ENCODE measurements at regions not wholly inside any gene's neighbourhood (a gene's known extent, or its start where the extent isn't known, plus 50 kb on each side); places are given as distances from the start of the nearest gene placed in this dataset.

DNA sequence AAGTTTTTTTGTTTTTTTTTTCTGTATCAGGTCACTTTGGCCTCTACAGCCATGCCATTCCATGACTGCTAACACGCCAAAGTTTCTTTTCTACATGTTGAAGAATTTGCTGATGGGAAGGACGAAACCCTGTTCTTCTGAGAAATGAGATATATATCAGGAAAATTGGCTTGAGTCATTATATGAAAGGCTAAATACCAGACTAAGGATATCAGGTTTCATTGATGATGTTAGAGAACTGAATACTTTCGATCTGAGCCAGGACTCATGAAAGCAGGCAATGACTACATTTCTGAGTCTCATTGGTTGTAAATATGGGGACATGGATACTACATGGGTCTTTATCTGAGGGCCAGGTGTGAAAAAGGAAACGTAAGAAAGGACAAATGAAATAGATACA lies 181.4 kb downstream of the OSR1 start:
- Histone ChIP-seq H3K9me3 (ENCODE audit: control insufficient read depth in 4 of 4, low read length in 3 of 4) (peaks cover 0 to 5% (median 0%) of the 10 kb centered on the region in 4 donors), H3K9ac (ENCODE audit: low read depth in 1 of 2, low read length in 2 of 2) (no peak overlapping the region), H3K4me3 (ENCODE audit: low read depth in 1 of 3, low read length in 3 of 3) (no peak overlapping the region), H3K27me3 (ENCODE audit: control insufficient read depth in 4 of 4, insufficient read depth in 4 of 4, low read length in 3 of 4) (no peaks in the 10 kb centered on the region), H3K36me3 (ENCODE audit: control insufficient read depth in 4 of 4, insufficient read depth in 3 of 4, low read depth in 1 of 4, low read length in 3 of 4) (no peaks in the 10 kb centered on the region), H3K27ac (ENCODE audit: low read depth in 1 of 2, low read length in 2 of 2) (no peak overlapping the region), H3K4me1 (ENCODE audit: control insufficient read depth in 4 of 4, insufficient read depth in 4 of 4, low read length in 3 of 4) (no peaks in the 10 kb centered on the region)
- WGBS = 88% methylated on average over 4 of the region's 4 CpGs
- TF ChIP-seq FOXA2 (IDR thresholded peaks at IDR 0.05) (no peak), RXRA (IDR thresholded peaks at IDR 0.05) (no peak), EGR1 (IDR thresholded peaks at IDR 0.05; ENCODE audit: low read depth in 2 of 2) (no peak), RAD21 (IDR thresholded peaks at IDR 0.05) (no peak), NR2F2 (IDR thresholded peaks at IDR 0.05) (no peak), HNF4G (IDR thresholded peaks at IDR 0.05) (no peak), TAF1 (conservative IDR thresholded peaks at IDR 0.05) (no peak), FOXA1 (IDR thresholded peaks at IDR 0.05) (no peak)
- TF ChIP-seq, protein P1, sequence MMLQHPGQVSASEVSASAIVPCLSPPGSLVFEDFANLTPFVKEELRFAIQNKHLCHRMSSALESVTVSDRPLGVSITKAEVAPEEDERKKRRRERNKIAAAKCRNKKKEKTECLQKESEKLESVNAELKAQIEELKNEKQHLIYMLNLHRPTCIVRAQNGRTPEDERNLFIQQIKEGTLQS (IDR thresholded peaks at IDR 0.05) = no peak
- DNase-seq (ENCODE audit: low spot score) = no peak

DNA sequence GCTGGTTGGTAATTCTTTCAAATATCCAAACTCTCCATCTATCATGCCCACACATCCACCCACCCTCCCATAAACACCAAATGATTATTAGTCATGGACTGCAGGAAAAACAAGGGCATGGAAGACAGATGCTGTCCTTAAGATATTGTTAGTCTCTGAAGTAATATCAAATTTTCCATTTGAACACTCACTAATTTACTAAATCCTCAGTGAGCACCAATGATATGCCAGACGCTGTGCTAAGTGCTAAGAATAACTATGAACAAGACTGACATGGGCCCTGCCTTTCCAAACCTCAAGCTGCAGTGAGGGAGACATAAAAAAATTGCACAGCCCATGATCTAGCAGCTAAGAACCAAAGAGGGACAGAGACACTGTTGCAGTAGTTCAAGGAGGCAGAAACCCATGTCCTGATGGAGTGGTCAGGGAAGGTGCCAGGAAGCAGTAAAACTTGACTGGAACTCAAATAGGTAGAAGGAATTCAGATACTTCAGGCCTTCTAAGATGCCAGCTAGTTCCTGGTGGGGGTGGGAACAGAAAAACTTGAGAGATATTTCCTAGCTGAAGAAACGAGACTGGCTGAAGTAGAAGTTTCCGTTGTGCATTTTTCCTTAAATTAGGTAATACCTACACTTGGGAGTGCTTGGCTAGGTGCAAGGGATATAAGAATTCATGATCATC lies 182.1 kb downstream of the OSR1 start:
- 89% methylated on average over 3 of the region's 3 CpGs for WGBS
- no peaks in the 10 kb centered on the region for H3K4me1 ChIP-seq (ENCODE audit: control insufficient read depth in 4 of 4, insufficient read depth in 4 of 4, low read length in 3 of 4)
- no peak for DNase-seq (ENCODE audit: low spot score)
- no peak overlapping the region for H3K27ac ChIP-seq (ENCODE audit: low read depth in 1 of 2, low read length in 2 of 2)
- H3K9ac ChIP-seq (ENCODE audit: low read depth in 1 of 2, low read length in 2 of 2) = no peak overlapping the region
- no peaks in the 10 kb centered on the region for H3K36me3 ChIP-seq (ENCODE audit: control insufficient read depth in 4 of 4, insufficient read depth in 3 of 4, low read depth in 1 of 4, low read length in 3 of 4)
- peaks cover 0 to 4% (median 0%) of the 10 kb centered on the region in 4 donors for H3K9me3 ChIP-seq (ENCODE audit: control insufficient read depth in 4 of 4, low read length in 3 of 4)
- H3K27me3 ChIP-seq (ENCODE audit: control insufficient read depth in 4 of 4, insufficient read depth in 4 of 4, low read length in 3 of 4) = no peaks in the 10 kb centered on the region
- H3K4me3 ChIP-seq (ENCODE audit: low read depth in 1 of 3, low read length in 3 of 3) = no peak overlapping the region
- TF ChIP-seq JUND (IDR thresholded peaks at IDR 0.05) (no peak), NR2F2 (IDR thresholded peaks at IDR 0.05) (no peak), GABPA (IDR thresholded peaks at IDR 0.05 in 1 of 2, conservative IDR thresholded peaks at IDR 0.05 in 1 of 2) (no peak)
- TF ChIP-seq, protein P2, sequence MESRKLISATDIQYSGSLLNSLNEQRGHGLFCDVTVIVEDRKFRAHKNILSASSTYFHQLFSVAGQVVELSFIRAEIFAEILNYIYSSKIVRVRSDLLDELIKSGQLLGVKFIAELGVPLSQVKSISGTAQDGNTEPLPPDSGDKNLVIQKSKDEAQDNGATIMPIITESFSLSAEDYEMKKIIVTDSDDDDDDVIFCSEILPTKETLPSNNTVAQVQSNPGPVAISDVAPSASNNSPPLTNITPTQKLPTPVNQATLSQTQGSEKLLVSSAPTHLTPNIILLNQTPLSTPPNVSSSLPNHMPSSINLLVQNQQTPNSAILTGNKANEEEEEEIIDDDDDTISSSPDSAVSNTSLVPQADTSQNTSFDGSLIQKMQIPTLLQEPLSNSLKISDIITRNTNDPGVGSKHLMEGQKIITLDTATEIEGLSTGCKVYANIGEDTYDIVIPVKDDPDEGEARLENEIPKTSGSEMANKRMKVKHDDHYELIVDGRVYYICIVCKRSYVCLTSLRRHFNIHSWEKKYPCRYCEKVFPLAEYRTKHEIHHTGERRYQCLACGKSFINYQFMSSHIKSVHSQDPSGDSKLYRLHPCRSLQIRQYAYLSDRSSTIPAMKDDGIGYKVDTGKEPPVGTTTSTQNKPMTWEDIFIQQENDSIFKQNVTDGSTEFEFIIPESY (IDR thresholded peaks at IDR 0.05) = no peak
- TF ChIP-seq, protein P3, sequence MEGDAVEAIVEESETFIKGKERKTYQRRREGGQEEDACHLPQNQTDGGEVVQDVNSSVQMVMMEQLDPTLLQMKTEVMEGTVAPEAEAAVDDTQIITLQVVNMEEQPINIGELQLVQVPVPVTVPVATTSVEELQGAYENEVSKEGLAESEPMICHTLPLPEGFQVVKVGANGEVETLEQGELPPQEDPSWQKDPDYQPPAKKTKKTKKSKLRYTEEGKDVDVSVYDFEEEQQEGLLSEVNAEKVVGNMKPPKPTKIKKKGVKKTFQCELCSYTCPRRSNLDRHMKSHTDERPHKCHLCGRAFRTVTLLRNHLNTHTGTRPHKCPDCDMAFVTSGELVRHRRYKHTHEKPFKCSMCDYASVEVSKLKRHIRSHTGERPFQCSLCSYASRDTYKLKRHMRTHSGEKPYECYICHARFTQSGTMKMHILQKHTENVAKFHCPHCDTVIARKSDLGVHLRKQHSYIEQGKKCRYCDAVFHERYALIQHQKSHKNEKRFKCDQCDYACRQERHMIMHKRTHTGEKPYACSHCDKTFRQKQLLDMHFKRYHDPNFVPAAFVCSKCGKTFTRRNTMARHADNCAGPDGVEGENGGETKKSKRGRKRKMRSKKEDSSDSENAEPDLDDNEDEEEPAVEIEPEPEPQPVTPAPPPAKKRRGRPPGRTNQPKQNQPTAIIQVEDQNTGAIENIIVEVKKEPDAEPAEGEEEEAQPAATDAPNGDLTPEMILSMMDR (IDR thresholded peaks at IDR 0.05; ENCODE audit: low read depth, low read length, missing input control) = no peak

DNA sequence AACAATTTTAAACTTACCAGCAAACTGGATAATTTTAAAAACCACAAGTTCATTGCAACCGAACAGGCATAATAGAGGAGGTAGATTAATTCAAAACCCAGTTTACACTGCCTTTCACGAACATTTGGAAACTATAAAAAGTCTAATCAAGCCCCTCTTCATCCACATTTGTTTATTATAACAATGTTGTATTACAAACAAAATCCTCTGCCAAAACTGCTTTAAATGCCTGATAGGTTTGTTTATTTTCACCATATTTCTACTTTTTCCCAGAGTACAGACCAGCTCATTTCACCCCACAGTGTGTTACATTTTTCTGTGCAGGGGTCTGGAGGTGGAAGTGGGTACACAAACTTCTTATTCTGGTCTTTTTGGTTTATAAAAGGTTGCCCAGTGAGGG lies 184.2 kb downstream of the OSR1 start:
- H3K4me1 ChIP-seq (ENCODE audit: control insufficient read depth in 4 of 4, insufficient read depth in 4 of 4, low read length in 3 of 4) = no peaks in the 10 kb centered on the region
- no peak overlapping the region for H3K27ac ChIP-seq (ENCODE audit: low read depth in 1 of 2, low read length in 2 of 2)
- 78% methylated on average over 2 of the region's 2 CpGs for WGBS
- TF ChIP-seq GABPA (IDR thresholded peaks at IDR 0.05 in 1 of 2, conservative IDR thresholded peaks at IDR 0.05 in 1 of 2) (no peak), FOXA2 (IDR thresholded peaks at IDR 0.05) (no peak), RXRA (IDR thresholded peaks at IDR 0.05) (no peak), TAF1 (conservative IDR thresholded peaks at IDR 0.05) (no peak), SP1 (IDR thresholded peaks at IDR 0.05) (no peak), HNF4A (conservative IDR thresholded peaks at IDR 0.05) (no peak), JUND (IDR thresholded peaks at IDR 0.05) (no peak)
- TF ChIP-seq, protein P4, sequence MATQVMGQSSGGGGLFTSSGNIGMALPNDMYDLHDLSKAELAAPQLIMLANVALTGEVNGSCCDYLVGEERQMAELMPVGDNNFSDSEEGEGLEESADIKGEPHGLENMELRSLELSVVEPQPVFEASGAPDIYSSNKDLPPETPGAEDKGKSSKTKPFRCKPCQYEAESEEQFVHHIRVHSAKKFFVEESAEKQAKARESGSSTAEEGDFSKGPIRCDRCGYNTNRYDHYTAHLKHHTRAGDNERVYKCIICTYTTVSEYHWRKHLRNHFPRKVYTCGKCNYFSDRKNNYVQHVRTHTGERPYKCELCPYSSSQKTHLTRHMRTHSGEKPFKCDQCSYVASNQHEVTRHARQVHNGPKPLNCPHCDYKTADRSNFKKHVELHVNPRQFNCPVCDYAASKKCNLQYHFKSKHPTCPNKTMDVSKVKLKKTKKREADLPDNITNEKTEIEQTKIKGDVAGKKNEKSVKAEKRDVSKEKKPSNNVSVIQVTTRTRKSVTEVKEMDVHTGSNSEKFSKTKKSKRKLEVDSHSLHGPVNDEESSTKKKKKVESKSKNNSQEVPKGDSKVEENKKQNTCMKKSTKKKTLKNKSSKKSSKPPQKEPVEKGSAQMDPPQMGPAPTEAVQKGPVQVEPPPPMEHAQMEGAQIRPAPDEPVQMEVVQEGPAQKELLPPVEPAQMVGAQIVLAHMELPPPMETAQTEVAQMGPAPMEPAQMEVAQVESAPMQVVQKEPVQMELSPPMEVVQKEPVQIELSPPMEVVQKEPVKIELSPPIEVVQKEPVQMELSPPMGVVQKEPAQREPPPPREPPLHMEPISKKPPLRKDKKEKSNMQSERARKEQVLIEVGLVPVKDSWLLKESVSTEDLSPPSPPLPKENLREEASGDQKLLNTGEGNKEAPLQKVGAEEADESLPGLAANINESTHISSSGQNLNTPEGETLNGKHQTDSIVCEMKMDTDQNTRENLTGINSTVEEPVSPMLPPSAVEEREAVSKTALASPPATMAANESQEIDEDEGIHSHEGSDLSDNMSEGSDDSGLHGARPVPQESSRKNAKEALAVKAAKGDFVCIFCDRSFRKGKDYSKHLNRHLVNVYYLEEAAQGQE (IDR thresholded peaks at IDR 0.05) = no peak
- TF ChIP-seq, protein P5, sequence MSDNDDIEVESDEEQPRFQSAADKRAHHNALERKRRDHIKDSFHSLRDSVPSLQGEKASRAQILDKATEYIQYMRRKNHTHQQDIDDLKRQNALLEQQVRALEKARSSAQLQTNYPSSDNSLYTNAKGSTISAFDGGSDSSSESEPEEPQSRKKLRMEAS (IDR thresholded peaks at IDR 0.05) = no peak
- TF ChIP-seq, protein P3 (IDR thresholded peaks at IDR 0.05; ENCODE audit: low read depth, low read length, missing input control) = no peak

More for the DNA sequence above, 184.2 kb downstream of the OSR1 start:
- DNase-seq (ENCODE audit: low spot score) = no peak
- no peaks in the 10 kb centered on the region for H3K36me3 ChIP-seq (ENCODE audit: control insufficient read depth in 4 of 4, insufficient read depth in 3 of 4, low read depth in 1 of 4, low read length in 3 of 4)
- H3K9ac ChIP-seq (ENCODE audit: low read depth in 1 of 2, low read length in 2 of 2) = no peak overlapping the region
- H3K9me3 ChIP-seq (ENCODE audit: control insufficient read depth in 4 of 4, low read length in 3 of 4) = no peaks in the 10 kb centered on the region
- no peaks in the 10 kb centered on the region for H3K27me3 ChIP-seq (ENCODE audit: control insufficient read depth in 4 of 4, insufficient read depth in 4 of 4, low read length in 3 of 4)
- no peak overlapping the region for H3K4me3 ChIP-seq (ENCODE audit: low read depth in 1 of 3, low read length in 3 of 3)

All from liver (tissue), 8 donors.